Hepatocyte (in vitro differentiated cells): ENCODE measurements at regions not wholly inside any gene's neighbourhood (a gene's known extent, or its start where the extent isn't known, plus 50 kb on each side); places are given as distances from the start of the nearest gene placed in this dataset.

ENCODE experiments used
- CTCF ChIP-seq: fragments of 200-600 bp; sonication (generic); IDR thresholded peaks from 2 replicates; pipeline ENCODE4 v1.5.1; 2016; ENCODE audit warnings: antibody characterized with exemption, mild to moderate bottlenecking; ENCODE audit not compliant: poor library complexity
- EZH2 ChIP-seq: fragments of 200-600 bp; sonication (generic); IDR thresholded peaks from 2 replicates; pipeline ENCODE4 v1.6.1; 2016; ENCODE audit warnings: antibody characterized with exemption, mild to moderate bottlenecking, borderline replicate concordance
- EZH2phosphoT487 ChIP-seq: fragments of 200-600 bp; sonication (generic); IDR thresholded peaks from one replicate; pipeline ENCODE4 v1.6.1; 2018; ENCODE audit warnings: antibody characterized with exemption, mild to moderate bottlenecking, low read depth, moderate library complexity; ENCODE audit not compliant: unreplicated experiment, severe bottlenecking

GRCh38 chr3:20456511-20456910, 270.5 kb upstream of the SGO1 start:
- no peak for TF ChIP-seq CTCF
- TF ChIP-seq EZH2phosphoT487, result no peak
- TF ChIP-seq EZH2, result no peak
